GM23248 (cell line): ENCODE measurements at regions not wholly inside any gene's neighbourhood (a gene's known extent, or its start where the extent isn't known, plus 50 kb on each side); places are given as distances from the start of the nearest gene placed in this dataset.
"Not testable (repeated sequence)": the region's sequence is repeated elsewhere in the genome, so short reads cannot be mapped to it uniquely, and the experiment has no call there.

Source experiments
- DNase-seq: peaks from one replicate; pipeline ENCODE4 v3.0.0-alpha.2; 2015
- H2AFZ ChIP-seq: fragments of 200-600 bp; sonication (generic); 2 replicates; pipeline ENCODE4 v1.6.1; 2016; ENCODE audit warnings: antibody characterized with exemption
- H3F3A ChIP-seq: fragments of 200-600 bp; sonication (generic); 2 replicates; pipeline ENCODE4 v1.6.1; 2016; ENCODE audit warnings: mild to moderate bottlenecking, antibody characterized with exemption, mixed run types; ENCODE audit not compliant: insufficient read depth
- H3K27ac ChIP-seq: fragments of 200-600 bp; sonication (generic); 2 replicates; pipeline ENCODE4 v1.5.1; 2016; ENCODE audit warnings: mild to moderate bottlenecking
- H3K27me3 ChIP-seq: fragments of 200-600 bp; sonication (generic); replicated peaks from 2 replicates; pipeline ENCODE4 v1.6.1; 2016; ENCODE audit warnings: mild to moderate bottlenecking; ENCODE audit not compliant: insufficient read depth
- H3K36me3 ChIP-seq: fragments of 200-600 bp; sonication (generic); 2 replicates; pipeline ENCODE4 v1.6.1; 2016; ENCODE audit warnings: low read depth, mild to moderate bottlenecking
- H3K4me1 ChIP-seq: fragments of 200-600 bp; sonication (generic); 2 replicates; pipeline ENCODE4 v1.6.1; 2016; ENCODE audit warnings: mild to moderate bottlenecking; ENCODE audit not compliant: insufficient read depth
- H3K4me2 ChIP-seq: fragments of 200-600 bp; sonication (generic); one replicate; pipeline ENCODE4 v1.6.1; 2016; ENCODE audit warnings: mild to moderate bottlenecking; ENCODE audit not compliant: unreplicated experiment
- H3K4me3 ChIP-seq: fragments of 200-600 bp; sonication (generic); 2 replicates; pipeline ENCODE4 v1.5.1; 2016; ENCODE audit warnings: mild to moderate bottlenecking
- H3K79me2 ChIP-seq: fragments of 200-600 bp; sonication (generic); 2 replicates; pipeline ENCODE4 v1.6.1; 2016; ENCODE audit warnings: mild to moderate bottlenecking; ENCODE audit not compliant: insufficient read depth
- H3K9ac ChIP-seq: fragments of 200-600 bp; sonication (generic); 2 replicates; pipeline ENCODE4 v1.6.1; 2016; ENCODE audit warnings: mild to moderate bottlenecking
- H3K9me2 ChIP-seq: fragments of 200-600 bp; sonication (generic); 2 replicates; pipeline ENCODE4 v1.6.1; 2016; ENCODE audit warnings: mixed run types, mild to moderate bottlenecking, moderate library complexity; ENCODE audit not compliant: insufficient read depth
- H3K9me3 ChIP-seq: fragments of 200-600 bp; sonication (generic); one replicate; pipeline ENCODE4 v1.6.1; 2017; ENCODE audit warnings: low read depth
- H4K20me1 ChIP-seq: fragments of 200-600 bp; sonication (generic); 2 replicates; pipeline ENCODE4 v1.6.0; 2016; ENCODE audit not compliant: insufficient read depth
- WGBS, 2 experiments: methylation state at CpG; one replicate each; pipeline ENCODE4 v1.1.6; 2015 to 2017; ENCODE audit warnings: low lambda C conversion rate in 2 of 2, low coverage in 1 of 2; ENCODE audit errors: missing lambda C conversion rate in 2 of 2; 5-methylcytosine and 5-hydroxymethylcytosine counted together
- in situ Hi-C: fragments of 300-500 bp; cut with MboI; formaldehyde crosslinking; loops from 2 replicates; pipeline ENCODE4 v1.15.0; 2020

DNA sequence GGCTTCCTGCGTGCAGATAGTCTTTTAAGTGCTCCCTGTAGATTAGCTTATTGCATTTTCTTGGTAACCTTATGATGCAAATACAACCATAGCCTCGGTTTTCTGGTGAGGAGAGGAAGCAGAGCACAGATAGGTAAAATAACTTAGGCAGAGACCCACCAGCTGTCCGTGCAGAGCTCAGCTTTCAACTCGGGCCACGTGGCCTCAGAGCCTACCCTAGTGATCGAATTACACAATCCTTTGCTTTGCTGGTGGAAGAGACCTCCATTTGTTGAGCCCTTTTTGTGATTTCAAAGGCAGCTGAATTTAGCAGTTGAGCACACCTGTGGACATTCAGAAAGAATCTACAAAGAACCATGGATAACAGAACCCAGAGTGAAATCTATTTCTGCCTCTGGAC lies 220.1 kb downstream of the ATP6V0E2 start:
- H3K27me3 ChIP-seq, DNase-seq, H3K27ac ChIP-seq, H3K4me3 ChIP-seq, H4K20me1 ChIP-seq, H3K4me1 ChIP-seq, H3F3A ChIP-seq, H3K36me3 ChIP-seq, H3K9me2 ChIP-seq, H2AFZ ChIP-seq, in situ Hi-C loops, H3K9ac ChIP-seq, H3K79me2 ChIP-seq, H3K9me3 ChIP-seq, H3K4me2 ChIP-seq: not testable (repeated sequence)
- WGBS, 2 experiments: 10 to 11% methylated on average over 6 of the region's 6 CpGs

DNA sequence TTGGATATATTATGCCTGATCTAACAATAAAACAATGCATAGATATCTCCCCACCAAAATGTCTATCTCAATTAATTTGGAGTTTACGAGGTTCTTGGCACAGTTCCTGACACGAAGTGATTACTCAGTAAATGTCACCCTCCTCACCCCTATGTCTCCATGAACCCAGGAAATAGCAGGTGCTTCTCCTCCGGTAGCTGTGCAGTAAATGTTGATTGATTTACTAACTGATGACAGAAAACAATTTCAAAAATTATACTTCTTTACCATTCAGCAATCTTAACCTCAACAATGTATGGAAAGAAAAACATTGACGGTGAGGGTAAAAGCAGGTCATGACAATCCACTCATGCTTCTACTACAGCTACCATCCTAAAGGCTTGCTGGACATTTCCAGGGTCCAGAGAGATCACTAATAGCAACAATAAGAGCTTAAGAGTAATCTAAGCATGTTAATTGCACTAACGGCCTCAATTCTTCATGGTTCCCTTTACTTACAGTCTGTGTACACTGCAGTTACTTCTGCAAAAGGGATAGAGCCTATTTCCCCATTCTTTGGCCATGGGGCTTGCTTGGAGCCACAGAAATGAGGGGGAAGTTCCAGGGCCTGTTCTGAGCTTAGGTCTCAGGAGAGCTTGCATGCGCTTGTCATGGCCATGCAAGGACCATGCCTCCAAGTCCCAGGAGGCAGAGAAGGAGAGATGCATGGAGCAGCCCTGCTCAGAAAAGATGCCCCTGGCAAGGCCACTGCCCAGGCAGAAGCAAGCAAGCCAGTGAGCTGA lies 222.6 kb downstream of the ATP6V0E2 start:
- H3K9ac ChIP-seq, H4K20me1 ChIP-seq, H3K9me2 ChIP-seq, H3K27ac ChIP-seq, H3K4me3 ChIP-seq, H3K27me3 ChIP-seq, in situ Hi-C loops, H2AFZ ChIP-seq, H3K9me3 ChIP-seq, H3K79me2 ChIP-seq, H3K36me3 ChIP-seq, H3F3A ChIP-seq, DNase-seq, H3K4me2 ChIP-seq, H3K4me1 ChIP-seq: not testable (repeated sequence)
- 30 to 35% methylated on average over 6 of the region's 6 CpGs for WGBS, 2 experiments

DNA sequence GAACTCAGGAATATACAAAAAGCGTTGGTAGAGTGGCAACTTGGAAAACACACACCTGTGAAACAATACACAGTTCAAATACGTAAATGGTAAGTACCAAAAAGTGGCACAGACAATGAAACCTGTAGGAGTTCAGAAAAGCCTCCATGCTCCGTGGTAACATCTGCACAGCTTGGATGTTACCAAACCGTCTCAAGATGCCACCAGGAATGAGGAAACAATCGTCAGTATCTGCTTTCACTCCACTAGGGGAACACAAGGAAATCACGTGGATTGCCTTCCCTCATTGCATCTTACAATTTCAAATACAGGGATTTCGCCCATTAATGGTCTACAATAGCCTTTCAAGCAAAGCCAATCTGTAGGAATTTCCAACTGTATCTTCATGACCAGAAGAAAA lies 224.6 kb upstream of the LRRC61 start:
- H3K9me3 ChIP-seq, H3K9ac ChIP-seq, DNase-seq, H3K4me3 ChIP-seq, H3K9me2 ChIP-seq, H3F3A ChIP-seq, H4K20me1 ChIP-seq, in situ Hi-C loops, H3K27me3 ChIP-seq, H3K36me3 ChIP-seq, H2AFZ ChIP-seq, H3K27ac ChIP-seq, H3K4me1 ChIP-seq, H3K4me2 ChIP-seq, H3K79me2 ChIP-seq: not testable (repeated sequence)
- 8 to 14% methylated on average over 7 of the region's 7 CpGs for WGBS, 2 experiments

DNA sequence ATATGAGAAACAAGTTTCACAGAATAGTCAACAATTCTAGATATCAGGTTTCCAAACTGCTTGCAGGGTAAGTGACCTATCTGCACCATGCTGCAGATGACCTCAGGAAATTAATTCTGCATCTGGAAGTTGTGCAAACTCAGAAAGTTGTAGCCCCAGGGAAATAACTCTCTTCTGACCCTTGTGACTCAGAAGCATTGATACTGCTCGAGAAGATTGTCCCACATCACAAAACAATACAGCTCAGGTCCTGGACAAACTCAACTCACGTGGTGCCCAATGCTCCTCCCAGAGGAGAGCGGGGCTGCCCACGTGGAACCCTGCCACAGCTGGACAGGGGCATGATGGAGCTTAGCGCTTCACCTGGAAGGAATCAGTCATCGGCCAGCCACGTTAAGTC lies 221.9 kb upstream of the LRRC61 start:
- H3K27me3 ChIP-seq, H3K79me2 ChIP-seq, H3K36me3 ChIP-seq, H4K20me1 ChIP-seq, H3K9ac ChIP-seq, H3F3A ChIP-seq, H3K27ac ChIP-seq, H3K4me2 ChIP-seq, H3K9me3 ChIP-seq, in situ Hi-C loops, DNase-seq, H2AFZ ChIP-seq, H3K9me2 ChIP-seq, H3K4me1 ChIP-seq, H3K4me3 ChIP-seq: not testable (repeated sequence)
- 40 to 44% methylated on average over 7 of the region's 7 CpGs for WGBS, 2 experiments

DNA sequence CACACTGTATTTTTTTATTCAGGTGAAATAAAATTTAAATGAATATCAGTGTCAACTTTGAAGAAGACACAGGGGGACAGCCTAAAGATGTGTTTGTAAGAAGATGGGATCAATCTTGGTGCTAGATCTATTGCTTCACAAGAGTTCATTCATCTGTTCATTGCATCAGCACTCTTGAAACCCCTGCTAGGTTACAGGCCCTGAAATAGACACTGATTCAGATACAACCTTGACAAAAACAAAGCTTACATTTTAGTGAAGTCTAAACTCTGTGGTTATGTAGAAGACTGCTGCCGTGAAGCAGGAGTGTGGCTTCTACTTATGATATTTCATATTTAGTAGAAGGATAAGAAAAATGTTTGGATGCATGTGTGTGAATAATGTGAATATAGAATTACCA lies 215.9 kb upstream of the LRRC61 start:
- H3K36me3 ChIP-seq, H2AFZ ChIP-seq, H3K4me3 ChIP-seq, H3F3A ChIP-seq, DNase-seq, H3K9me2 ChIP-seq, H3K4me1 ChIP-seq, H3K4me2 ChIP-seq, in situ Hi-C loops, H3K79me2 ChIP-seq, H4K20me1 ChIP-seq, H3K9me3 ChIP-seq, H3K27ac ChIP-seq, H3K27me3 ChIP-seq, H3K9ac ChIP-seq: not testable (repeated sequence)
- WGBS, 2 experiments: 29 to 35% methylated on average over 1 of the region's 1 CpG

DNA sequence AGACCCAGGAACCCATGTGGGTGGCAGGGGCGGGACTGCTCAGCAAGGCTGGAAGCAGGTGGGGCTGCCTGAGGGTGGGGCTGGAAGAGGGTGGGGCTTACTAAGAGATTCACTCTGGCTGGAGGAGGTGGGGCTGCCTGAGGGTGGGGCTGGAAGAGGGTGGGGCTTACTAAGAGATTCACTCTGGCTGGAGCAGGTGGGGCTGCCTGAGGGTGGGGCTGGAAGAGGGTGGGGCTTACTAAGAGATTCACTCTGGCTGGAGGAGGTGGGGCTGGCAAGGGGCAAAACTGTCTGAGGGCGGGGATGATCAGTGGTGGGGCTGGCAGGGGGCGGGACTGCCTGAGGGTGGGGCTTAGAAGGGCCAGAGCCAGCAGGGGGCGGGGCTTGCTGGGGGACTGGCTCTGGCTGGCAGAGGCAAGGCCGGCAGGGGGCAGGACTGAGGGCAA lies 212.8 kb upstream of the LRRC61 start:
- H3K79me2 ChIP-seq, H4K20me1 ChIP-seq, H3K27me3 ChIP-seq, in situ Hi-C loops, H3K36me3 ChIP-seq, H3K27ac ChIP-seq, DNase-seq, H3K4me1 ChIP-seq, H3K9me3 ChIP-seq, H3K4me2 ChIP-seq, H3K9me2 ChIP-seq, H3F3A ChIP-seq, H3K9ac ChIP-seq, H2AFZ ChIP-seq, H3K4me3 ChIP-seq: not testable (repeated sequence)
- 25% methylated on average over 5 of the region's 5 CpGs; no CpG with 5 or more reads in 1 of the 2 experiments for WGBS, 2 experiments

DNA sequence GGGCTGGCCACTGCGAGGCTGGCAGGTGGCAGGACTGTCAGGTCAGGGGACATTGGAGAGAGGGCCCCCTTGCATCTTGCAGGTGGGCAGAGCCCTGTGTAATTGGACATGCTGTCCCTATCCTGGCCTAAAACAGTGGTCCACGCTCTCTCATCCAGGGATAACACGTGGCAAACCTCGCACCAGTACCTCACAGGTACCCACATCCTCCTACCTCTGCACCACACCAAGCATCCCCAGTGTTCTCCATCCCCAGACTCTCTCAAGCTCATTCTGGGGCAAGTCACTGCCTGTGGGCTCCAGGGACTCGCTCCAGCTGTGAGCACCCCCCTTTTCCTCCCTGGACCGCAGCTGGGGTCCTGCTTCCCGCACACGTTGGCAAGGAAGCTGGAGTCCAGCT lies 212.3 kb upstream of the LRRC61 start:
- WGBS, 2 experiments: 32 to 42% methylated on average over 6 to 7 of the region's 8 CpGs
- in situ Hi-C loops, DNase-seq: not testable (repeated sequence)

More for the DNA sequence above, 212.3 kb upstream of the LRRC61 start:
- H3K9me3 ChIP-seq, H3K4me3 ChIP-seq, H3K79me2 ChIP-seq, H2AFZ ChIP-seq, H3F3A ChIP-seq, H3K9ac ChIP-seq, H3K9me2 ChIP-seq, H4K20me1 ChIP-seq, H3K4me1 ChIP-seq, H3K4me2 ChIP-seq, H3K27ac ChIP-seq, H3K36me3 ChIP-seq, H3K27me3 ChIP-seq: not testable (repeated sequence)
